DMS153 (cell line): ENCODE measurements at regions not wholly inside any gene's neighbourhood (a gene's known extent, or its start where the extent isn't known, plus 50 kb on each side); places are given as distances from the start of the nearest gene placed in this dataset.

Experiments used
- DNase-seq: peaks from one replicate; lab custom pipeline; 2025; lab: John Stamatoyannopoulos, UW

DNA sequence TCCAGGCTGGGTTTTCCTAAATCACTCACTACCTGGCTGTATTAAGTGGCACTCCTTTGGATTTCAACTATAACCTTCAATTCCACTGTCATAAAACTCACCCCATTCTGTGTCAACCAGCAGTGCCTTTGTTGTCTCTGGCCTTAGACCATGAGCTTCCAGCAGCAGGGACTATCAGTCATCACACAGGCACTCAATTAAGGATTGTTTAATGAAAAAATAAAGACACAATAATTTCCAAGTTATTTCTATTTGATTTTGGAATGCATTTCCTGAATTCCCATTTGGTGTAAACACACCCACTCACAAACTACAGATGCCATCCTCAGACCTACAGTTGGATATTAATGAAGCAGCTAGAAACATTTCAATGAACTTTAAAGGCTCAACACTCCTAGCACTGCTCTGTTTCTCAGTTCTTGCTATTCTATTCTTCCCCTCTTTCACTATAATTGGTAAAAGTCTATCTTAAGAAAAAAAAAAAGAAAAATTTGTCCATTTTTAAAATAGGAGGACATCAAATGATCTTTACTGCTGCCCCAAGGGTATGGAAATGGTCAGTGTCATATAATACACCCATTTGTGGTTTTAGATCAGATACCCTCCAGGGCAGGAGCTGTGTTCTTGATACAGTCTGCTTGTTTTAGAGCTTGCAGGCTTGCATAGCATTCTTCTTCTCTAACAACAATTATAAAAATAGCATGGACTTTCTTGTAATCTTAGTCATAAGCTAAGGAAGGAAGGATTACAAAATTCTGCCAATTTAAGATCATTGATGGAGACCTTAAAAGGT is 156.4 kb downstream of the PTGER3 start:
- no peak for DNase-seq

DNA sequence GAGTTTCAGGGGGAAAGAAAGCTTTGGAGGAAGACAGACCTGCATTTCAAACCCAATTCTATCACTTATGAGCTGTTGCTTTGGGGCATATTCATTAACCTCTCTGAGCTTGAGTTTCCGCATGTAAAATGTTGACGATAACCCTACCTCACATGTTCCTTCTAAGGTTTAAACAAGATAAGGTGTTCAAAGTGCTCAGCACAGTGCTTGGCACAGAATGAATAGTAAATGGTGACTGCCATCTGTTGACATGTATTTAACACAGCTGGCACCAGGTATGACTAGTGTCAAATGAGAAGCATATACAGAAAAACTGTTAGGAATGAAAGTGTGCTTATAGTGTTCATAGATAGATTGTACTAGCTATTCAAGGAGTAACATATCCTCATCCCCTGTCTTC is 155.5 kb downstream of the PTGER3 start:
- DNase-seq, result no peak

DNA sequence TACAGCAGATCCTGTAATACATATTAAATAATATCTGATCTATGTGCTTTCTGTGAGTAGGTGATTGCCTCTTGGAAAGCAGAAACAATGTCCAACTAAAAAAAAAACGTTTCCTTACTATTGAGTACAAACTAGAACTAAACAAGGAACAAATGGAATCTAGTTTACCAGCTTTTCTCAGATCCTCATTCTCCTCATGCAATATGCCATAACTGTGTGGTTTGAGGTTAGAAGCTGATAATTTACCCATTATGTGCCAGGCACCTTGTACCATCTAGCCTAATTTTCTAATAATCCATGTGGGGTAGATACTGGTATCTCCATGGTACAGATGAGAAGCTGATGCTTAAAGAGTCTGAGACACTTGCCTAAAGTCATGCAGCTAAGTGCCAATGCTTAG is 154.7 kb downstream of the PTGER3 start:
- no peak for DNase-seq

DNA sequence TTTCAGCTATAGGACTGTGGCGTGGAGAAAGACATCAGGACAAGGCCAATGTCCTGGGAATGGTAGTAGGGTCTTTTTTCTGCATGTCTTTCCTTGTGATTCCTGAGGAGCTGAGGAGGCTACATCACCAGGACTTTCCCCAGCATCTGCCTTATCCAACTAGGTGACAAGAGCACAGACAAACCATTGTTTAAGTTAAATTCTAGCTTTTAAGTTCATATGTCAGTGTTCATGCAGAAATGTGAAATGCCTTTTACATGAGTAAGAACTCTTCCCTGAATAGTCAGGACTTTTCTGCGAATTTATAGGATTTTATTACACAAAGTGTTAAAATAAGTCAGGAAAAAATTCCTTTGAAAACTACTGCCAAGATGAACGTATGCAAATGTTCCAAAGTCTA is 154.2 kb downstream of the PTGER3 start:
- DNase-seq, result no peak

DNA sequence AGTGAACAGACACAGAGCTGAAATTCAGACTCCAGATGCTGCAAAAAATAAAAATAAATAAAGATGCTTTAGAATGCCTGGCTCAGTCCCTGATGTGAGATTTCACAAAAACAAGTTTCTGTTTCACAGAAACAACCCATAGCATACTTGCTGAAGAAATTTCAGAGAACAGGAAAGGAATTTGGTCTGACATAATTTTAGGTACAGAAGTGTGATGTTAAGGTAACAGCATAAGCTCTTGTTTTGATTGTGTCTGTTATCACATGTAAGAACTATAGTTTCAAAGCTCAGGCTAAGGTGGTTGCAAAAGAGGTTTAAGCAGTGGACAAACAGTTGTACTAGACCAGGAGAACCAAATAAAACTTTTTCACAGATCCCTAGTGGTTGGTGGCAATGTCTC is 152.1 kb downstream of the PTGER3 start:
- DNase-seq, result no peak

DNA sequence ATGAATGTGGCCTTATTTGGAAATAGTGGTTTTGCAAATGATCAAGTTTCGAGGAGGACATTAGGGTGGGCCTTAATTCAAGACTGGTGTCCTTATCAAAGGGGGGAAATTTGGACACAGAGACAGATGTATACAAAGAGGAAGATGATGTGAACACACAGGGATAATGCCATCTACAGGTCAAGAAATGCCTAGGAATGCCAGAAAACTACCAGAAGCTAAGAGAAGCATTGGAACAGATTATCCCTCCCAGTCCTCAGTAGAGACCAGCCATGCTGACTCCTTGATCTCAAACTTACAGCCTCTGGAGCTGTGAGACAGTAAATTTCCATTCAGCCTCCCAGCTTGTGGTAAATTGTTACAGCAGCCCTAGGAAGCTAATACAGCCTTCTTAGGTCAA is 151.4 kb downstream of the PTGER3 start:
- DNase-seq, result no peak

DNA sequence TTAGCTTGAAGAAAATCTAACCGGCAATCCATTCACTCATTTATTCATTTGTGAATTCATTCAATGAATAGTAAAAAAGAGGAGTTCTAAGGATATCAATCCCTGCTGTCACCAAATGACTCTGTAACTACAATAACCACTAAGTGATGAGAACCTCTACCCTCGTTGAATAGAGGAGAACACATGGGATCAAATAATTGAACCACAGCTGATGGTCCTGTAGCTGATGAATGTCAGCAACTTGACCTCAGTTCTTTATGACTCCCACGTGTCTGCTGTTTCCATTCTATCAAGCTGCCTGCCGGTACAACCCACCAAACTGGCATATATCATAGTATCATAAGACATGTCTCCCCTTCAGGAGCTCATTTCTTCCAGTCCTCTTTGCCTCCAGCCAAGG is 150.3 kb downstream of the PTGER3 start:
- no peak for DNase-seq

DNA sequence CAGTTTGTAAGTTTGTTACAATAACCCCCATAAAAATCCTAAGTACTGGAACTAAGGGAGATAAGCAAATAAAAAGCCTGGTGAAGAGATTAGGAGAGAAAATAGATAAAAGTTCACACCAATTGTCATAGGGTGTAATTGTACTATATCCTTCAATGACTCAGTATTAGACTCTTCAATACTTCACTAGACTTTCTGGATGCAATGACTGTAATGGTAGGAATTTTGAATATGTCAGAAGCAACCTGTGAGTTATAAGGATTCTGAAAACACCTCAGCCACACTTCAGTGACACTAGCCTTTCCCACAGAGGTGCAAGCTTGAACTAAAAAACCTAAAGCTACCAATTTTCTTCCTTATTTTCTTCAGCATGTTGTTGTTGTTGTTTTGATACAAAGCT is 147.9 kb downstream of the PTGER3 start:
- DNase-seq, result no peak

DNA sequence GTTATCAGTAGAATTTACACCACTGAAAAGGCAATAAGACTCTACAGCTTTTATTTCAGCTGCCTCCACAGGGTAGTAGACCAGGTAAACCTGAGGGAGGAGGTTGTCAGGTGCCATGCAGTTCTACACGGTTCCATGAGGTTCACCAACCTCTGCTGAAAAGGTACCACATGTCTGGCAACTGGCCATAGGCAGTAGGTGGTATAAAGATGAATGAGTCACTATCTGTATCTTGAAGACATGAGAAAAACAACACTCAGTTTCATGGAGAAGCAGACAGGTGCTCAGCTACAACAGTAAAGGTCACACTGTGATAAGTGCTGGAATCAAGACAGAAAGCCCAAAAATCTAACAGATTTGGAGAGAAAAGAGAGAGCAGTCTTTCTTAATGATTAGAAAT is 145.4 kb downstream of the PTGER3 start:
- no peak for DNase-seq

DNA sequence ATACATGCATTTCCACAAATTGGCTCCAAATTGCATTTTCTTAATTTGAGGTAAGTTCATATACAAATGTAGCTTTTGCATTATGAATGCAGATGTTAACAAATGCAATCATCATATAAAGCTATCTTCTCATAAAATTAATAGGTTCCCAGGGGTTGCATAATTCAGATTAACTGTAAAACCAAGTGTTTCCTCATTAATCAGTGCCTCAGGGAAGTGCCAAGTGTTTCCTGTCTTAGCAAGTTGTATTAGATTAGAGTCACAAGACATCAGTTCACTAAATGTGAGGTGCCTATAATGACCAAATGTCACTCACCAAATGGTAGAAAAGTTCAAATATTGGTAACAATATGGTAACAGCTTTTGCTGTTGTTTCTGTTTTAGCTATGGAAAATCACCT is 140.8 kb downstream of the PTGER3 start:
- DNase-seq, result no peak

DNA sequence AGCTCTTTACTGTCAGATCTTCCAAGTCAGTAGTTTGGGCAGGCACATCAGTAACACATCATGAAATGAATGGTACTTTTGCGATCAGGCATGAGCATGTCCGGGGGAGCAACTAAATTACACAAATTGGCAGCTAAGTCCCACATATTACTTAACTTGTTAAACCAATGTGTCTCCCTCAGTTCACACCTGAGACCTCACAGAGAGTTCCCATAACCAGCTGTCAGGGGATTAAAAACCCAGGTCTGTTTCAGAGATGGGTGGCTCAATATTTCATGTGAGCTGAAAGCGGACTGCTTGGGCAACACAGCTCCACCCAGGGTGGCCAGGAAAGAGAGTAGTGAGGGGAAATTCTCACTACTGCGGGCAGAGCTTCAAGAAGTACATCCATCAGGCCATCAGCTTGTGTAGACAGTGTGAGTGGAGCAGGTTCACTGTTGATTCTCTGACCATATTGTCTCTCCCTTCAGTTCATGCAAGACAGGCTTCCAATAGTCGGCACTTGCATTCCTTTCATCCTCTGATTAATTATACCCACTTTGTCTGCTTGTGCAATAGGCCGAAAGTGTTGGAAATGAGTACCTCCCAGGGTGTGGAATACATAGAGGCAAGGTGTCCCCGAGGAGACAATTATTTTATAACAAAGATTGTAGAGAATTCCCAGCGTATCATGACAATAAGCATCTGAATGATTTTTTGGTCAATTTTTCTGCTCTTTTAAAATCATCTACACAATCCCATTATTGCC is 139.9 kb downstream of the PTGER3 start:
- DNase-seq, result no peak

DNA sequence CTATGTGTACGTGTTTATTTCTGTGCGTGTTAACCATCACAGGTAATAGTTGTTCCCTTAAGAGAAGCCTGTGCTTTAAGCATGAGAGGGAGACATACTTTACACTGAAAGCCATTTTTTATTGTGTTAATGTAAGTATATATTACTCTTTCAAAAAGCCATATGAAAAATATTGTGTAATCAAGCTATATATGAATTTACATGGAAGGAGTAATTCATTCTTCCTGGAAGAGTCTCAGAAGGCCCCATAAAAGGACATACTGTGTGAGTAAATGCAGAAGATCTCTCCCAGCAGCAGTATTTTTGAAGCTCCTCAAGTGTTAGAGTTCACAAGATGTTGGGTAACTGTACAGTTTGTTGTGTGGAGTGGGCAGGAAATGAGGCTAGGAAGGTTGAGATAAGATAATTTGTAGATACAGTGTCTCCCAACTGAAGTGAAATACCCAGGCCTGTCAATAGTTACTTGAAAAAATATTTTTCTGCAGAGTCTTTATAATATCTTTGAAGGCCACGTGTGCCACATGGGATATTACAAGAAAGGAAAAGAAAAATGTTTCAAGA is 138.3 kb downstream of the PTGER3 start:
- DNase-seq, result no peak

DNA sequence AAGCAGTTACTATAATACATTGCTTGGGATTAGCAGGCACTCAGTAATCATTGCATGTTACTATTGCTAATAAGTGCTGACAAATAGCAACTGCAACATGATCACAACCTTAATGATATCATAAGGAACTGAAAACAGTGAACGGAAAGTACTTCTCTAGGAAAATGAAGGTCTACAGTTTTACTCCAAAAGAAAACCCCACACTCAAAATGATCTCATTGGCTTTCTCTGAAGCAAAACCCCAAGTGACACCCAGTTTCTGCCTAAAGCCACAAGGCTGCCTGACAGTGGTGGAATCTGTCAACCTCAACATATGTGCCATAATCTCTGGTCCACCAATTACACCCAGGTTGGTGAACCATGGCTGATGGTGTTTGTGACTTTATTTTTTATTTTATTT is 137.6 kb downstream of the PTGER3 start:
- DNase-seq, result no peak

DNA sequence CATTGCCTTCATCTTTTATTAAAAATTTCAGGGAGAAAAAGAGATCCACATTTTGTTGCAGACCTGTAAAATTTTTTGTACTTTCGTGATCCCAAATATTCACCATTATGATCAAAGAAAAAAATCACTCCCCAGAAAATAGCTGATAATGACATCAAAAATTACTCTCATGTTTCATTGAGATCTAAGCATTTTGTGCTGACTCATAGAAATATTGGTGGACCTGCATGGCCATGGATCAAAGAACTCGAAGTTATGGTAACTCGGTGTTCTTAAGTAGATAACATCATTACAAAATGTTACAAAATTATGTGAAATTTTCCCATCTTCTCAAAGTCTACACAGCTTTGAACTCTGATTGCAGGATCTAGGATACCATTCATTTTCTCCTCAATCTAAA is 135.8 kb downstream of the PTGER3 start:
- no peak for DNase-seq

DNA sequence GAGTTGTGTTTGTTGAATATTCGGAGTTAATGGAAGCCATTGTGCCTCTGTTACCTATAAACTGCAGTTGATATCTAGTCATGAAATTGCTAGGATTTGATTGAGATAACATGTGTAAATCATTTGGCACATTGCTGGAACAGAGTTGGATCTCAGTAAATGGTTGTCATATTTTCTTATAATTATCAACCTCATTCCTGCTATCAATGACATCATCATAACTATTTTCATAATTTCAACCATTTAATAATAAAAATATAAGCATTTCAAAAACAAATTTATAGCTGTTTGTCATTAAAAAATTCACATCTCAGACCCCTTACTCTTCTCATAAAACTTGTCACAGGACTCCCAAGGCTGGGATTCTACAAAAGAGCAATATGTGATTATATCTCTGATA is 133.4 kb downstream of the PTGER3 start:
- no peak for DNase-seq

DNA sequence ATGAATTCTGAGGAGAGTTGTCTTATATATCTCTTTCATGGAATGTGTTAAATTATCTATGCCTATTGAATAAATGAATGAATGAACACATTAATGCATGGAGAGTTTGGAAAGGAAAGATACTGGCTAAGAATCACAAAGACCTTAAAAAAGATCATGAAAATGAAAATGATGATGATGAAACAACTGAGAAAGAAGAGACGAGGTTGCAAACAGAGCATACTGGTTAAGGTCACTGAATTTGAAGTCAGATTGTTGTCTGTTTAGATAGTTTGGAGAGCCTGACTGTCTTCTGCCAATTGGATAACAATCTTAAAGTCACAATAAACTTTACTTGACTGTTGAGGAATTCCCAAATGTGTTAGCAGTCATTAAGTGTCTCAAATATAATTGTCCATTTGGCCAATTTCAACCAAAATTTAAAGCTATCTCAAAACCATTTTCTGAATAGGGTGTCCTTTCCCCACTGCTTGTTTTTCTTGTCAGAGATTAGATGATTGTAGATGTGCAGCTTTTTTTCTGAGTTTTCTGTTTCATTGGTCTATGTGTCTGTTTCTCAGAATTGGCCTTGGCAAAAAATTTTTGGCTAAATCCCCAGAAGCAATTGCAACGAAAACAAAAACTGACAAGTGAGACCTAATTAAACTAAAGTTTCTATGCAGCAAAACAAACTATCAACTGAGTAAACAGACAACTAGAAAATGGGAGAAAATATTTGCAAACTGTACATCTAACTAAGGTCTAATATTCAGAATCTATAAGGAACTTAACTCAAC is 132.2 kb downstream of the PTGER3 start:
- no peak for DNase-seq

DNA sequence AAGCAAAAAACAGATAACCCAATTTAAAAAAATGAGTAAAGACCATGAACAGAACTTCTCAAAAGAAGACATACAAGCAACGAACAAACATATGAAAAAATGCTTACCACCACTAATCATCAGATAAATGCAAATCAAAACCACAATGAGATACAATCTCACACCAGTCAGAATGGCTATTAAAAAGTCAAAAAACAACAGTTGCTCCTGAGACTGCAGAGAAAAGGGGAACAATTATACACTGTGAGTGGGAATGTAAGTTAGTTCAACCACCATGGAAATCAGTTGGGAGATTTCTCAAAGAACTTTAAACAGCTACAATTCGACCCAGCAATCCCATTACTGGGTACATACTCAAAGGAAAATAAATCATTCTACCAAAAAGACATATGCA is 131.6 kb downstream of the PTGER3 start:
- no peak for DNase-seq

DNA sequence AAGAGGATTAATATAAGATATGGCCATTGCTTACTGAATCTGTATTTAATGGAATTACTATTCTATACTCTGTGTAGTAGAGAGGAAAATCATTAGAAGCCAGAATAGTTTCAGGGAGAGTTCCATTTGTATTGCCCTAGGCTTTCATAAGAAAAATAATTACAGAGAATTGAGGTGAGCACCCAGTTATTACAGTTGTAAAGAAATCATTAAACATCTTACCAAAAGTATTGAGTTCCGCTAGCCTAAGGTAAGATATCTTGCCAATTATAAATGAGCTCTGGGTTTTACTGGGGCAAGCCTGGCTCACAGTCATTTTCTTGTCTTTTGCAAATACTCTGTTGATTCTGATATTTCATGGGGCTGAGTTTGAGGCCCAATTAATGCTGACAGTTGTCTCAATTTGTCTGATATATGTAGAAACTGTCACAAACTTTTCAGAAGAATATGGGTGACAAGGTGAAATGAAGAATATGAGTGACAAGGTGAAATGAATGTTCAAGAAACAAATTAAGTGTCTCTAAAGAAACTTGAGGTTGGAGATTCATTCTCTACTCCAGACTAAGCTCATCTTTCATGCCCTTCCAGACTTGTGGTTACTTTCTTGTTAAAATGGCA is 127.8 kb downstream of the PTGER3 start:
- DNase-seq, result no peak
